AG08396 (cell line): ENCODE measurements at regions not wholly inside any gene's neighbourhood (a gene's known extent, or its start where the extent isn't known, plus 50 kb on each side); places are given as distances from the start of the nearest gene placed in this dataset.
A peak's percentile ranks its signal among the peaks of the same experiment; 100 is the strongest.

ENCODE experiments used
- DNase-seq: peaks from one replicate; pipeline ENCODE4 v3.0.0; 2012; ENCODE audit warnings: low spot score, mixed read lengths

DNA sequence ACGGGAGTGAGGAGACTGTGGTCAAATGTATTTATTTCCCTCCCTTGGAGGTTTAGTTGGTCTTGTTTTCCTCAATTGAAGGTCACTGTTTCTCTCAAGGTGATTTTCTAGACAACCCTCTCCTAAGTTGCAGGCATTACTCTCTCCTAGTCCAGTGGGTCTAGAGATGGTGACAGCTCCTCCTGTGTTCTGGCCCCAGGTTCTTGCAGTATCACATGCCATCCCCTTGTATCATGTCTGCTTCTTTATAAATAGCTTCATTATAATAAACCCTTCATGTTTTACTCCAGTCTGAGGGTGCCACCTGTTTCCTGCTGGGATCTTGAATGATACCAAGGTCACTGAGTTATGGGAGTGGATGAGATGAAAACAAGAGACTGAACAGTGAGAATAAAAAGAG, 208.0 kb upstream of the KCNN2 start:
- no peak for DNase-seq

DNA sequence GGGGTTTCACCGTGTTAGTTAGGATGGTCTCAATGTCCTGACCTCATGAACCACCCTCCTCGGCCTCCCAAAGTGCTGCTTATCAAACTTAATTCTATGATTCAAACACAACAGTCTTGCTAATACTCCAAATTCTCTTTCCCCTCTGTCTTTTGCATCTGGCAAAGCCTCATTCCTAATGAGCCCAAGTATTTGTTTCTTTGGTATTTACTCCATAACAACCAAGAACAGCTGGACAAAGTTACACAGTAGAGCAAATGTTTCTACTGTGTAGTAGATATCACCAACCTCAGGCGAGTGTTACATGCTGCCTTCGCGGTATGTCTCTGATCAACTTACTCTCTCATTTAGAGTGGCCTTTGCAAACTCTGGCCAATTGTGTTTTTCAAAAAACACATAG, 195.8 kb upstream of the KCNN2 start:
- peak; percentile 7 for DNase-seq

DNA sequence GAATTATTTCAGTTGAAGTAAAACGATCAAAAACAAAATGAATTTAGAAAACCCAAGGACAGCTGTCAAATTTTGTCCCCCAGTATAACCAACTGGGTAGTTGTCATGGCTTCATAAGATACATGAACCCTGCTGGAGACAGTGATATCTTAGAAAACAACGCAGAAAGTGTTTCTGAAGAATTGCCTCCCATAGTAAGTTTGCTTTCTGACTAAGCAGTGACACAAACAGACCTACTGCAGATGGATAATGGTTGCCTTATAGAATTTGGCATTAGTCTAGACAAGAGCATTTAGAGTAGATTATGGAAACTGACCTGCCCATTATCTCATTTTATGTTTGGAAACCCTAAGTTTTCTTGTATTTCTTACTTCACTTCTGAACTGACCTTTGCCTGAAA, 187.7 kb upstream of the KCNN2 start:
- no peak for DNase-seq

DNA sequence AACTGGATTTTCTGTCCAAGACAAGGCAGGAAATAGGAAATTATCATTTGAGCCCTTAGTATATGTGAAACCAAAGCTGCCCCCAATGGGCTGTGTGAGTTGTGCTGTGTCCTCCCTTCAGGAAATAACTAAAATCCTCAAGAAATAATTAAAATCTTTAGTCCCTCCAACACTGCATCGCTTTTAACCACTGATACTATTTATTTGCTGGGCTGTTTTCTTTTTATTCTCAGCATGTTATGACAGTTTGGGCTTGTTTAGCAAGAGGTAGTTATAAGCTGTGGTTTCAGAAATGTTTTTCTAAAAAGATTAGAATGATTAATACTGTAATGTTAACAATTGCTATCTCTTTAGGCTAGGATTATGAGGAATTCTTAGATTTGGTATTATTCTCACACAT, 187.0 kb upstream of the KCNN2 start:
- no peak for DNase-seq

DNA sequence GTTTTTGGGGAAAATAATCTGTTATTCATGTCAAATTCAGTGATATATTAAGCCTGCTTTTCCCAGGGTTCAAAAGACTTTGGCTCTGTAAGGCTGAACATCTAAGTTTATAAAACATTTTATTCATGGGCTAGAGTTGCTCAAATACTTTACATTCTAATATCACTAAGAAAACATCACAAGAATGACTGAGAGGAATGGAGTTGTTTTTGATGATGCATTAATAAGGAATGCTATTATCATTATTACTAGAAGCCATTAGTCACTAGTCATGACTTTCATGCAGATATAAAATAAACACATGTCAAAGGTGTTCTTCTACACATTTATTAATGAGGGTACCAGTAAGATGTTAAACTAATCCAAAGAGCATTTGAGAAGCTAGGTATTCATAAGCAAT, 185.5 kb upstream of the KCNN2 start:
- DNase-seq = no peak

DNA sequence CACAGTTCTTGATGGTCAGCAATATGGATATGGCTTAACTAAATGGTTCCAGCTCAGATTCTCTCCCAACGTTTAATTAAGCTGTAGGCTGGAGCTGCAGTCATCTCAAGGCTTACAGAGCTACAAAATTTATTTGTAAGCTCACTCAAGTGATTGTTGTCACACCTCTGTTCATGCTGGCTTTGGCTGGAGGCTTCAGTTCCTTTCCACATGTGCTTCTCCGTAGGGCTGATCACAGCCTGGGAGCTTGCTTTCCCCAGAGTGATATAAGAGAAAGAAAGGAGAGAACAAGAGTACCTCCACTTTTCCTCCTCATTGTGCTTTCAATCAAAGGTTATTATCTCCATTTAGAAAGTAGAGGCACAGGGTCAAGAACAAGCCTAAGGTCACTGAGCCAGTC, 182.7 kb upstream of the KCNN2 start:
- DNase-seq = no peak

DNA sequence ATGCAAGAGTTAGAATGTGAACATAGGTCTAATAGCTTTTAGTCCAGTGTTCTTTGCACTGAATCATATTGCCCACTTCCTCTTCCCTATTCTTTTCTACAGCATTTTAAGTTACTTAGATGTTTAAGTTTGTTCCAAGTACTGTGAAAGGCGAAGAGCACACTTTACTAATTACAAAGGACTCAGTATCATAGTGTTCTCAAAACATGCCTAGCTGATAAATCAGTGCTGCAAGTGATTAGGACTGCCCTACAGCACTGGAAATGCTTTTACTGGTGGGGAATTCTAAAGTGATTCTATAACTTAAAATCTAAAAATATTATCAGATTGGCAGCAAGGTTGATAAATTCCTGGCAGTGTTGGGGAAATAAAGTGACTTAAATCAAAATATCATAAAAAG, 177.9 kb upstream of the KCNN2 start:
- DNase-seq = no peak

DNA sequence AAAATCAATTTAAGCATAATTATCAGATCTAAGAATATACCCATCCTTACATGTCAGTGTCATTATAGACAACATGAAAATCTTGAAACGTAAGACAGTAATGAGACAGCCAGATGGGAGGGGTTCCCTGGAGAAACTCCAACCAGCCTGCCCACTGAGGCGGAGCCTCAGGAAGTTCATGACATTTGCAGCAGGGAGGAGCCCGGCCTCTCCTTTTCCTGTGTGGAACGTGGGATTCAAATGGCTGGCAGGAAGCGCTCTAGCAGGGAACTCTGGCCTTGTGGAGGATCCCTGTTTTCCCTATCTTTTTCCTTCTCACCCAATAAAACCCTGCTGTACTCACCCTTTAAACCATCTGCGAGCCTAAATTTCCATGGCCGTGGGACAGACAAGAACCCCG, 176.6 kb upstream of the KCNN2 start:
- DNase-seq = no peak

DNA sequence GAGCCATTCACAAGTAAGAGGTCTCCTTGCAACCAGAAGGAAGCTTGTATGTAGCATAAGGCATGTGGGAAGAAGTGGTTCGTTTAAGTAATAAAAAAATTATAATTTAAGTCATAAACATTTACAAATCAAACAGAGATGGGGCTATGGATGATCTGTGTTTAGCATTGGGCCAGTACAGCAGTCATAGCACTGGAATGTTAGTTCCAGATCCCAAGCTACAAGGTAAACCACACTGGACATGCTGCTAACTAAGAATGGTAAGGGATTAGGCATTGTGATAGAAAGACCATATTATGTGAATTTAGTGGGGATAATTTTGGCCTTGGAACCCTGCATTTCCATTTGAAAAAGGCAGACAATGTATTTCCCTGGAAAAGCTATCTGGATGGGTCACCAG, 170.4 kb upstream of the KCNN2 start:
- no peak for DNase-seq

DNA sequence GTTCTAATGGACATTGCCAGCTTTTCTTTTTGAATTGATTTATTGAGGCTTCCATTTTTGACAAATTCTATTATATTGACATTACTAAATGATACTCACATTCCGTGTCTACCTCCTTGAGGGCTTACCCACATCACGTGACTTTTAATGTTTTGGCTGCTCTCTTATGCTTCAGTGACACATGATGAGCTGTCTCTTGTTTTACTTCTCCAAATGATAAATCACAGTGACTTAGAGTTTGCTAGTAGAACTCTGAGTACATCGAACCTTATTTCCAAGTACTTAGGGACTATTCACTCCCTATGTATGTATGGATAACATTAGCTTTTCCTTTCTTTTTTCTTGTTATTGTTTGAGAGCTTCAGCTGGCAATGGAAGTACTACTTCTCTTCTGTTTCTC, 169.8 kb upstream of the KCNN2 start:
- DNase-seq = no peak

DNA sequence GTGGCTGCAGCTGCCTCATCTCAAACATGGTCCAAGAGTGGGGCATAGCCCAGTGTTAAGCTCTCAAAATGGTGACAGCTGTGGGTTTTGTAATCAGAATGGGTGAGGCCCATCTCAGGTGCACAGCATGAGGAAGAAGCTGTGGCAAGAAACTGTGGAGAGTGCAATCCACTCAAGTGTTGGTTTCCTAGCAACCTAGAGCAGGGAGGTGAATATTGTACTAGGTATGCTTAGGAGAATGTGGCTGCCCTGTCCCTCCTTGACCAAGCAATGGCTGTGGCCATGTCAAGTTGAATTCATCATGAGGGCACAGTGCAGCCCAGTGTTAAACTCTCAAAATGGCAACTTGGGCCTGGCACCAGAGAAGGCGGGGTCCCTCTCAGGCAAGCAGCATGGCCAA, 160.5 kb upstream of the KCNN2 start:
- no peak for DNase-seq

DNA sequence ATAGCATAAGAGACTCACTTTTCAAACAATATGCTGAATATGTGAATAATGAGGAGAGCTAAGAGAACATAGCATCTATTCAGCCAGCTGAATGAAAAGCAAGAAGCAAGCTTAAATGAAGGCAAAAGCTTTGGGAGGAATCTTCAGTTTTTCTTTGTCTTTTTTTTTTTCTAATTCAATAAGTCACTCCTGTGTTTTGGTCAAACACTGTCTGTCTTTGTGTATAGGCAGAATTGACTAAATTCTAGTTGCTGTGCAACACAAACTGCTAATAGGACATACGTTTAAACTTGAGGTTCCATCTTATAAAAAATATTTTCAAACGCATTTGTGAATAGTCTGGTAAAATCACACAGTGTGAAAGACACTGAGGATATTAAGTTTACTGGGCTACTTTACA, 156.9 kb upstream of the KCNN2 start:
- no peak for DNase-seq

DNA sequence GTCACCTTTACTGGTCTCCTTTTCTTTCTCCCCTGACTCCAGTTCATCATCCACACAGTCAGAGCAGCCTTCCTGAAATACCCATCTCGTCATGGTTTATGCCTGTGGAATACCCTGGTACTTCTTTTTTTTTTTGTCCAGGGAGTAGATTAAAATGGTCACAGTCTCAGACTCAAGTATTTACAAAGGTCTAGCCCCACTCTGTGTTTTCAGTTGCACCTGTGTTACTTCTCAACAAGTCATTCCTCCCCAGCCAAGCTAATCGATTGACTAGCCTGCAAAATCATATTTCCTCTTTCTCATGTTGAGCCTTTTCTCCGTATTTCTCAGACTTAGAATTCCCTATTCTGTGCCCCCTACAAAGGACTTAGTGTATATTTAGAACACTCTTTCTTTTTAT, 155.2 kb upstream of the KCNN2 start:
- DNase-seq = no peak

DNA sequence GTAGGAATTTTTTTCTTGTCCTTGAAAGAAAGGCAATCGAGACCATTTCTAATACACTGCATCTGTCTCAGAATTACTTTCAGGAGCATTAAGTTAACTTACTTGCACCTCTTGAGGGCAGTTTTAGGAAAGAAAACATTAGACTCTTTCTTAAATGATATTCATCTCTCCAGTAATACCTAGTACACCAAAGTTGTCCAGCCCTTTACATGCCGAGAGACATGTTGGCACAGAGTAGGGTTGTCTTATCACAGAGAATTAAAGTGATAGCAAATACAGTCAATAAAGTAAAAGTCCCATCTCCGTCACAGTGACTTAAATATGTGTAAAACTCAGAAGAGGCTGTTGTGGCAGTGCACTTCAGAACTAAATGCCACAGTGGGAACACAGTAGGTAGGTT, 154.3 kb upstream of the KCNN2 start:
- DNase-seq = no peak

DNA sequence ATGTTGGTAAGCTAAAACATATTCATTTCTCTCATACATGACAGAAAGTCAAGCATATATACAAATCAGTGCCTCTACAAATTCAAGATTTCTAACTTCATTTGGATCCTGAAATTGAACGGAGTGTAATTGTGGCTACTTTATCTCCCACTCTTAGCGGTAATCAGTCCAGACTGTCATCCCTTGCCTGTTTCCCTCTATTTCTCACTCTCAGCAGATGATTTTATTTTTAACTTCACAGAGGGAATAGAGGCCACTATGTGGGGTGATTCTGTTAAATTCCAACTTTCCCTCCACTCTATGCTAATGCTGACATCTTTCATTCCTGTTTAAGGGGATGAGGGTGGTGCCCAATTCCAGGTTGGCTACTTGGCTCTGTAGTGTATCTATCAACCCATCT, 153.8 kb upstream of the KCNN2 start:
- DNase-seq = no peak

DNA sequence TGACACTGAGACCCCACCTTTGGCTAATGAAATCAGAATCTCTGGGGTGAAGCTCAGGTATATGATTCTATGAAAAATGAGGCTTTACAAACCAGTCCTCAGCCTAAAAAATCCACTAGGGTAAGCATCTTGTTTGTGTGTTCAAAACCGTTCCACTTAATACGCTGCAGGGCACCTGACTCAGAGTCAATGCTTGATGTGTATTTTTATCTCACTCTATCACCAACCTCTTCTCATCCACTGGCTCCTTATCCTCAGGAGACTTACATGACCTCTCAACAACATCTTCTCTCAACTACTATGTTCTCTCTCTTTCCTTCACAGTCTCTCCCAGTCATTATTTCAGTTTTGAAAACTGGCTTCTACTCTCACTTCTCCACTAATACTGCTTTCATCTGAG, 153.3 kb upstream of the KCNN2 start:
- no peak for DNase-seq

DNA sequence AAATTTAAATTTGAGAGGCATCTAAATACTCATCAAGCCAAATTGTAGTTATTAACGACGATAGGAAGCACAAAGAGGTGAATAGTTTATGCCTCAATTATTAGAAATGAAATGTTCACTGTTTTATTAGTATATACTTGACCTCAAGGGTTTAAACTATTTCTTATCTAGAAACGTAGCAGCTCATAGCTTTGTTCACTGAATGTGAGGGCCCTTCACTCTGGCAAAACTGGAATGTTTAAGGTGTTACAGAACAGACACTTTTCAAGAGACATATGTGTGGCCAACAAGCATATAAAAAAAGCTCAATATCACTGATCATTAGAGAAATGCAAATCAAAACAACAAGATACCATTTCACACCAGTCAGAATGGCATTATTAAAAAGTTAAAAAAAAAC, 151.2 kb upstream of the KCNN2 start:
- DNase-seq = no peak

DNA sequence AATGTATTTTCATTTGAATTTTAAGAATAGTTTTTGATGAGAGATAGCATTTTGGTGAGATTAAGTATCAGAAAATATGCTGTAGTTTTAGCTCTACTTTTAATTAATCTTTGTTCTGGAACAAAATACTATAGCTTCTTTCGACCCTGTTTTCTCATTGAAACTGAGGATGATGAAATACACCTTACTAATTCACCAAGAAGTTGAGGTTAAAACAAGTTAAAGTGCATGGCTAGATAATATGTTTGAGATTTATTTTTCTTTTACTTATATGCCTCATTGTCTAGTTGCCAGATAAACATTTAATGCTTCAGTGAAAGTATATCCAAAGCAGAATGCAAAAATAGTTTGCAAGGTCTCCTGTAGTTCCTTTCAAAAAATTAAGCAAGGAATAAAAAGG, 140.1 kb upstream of the KCNN2 start:
- no peak for DNase-seq

DNA sequence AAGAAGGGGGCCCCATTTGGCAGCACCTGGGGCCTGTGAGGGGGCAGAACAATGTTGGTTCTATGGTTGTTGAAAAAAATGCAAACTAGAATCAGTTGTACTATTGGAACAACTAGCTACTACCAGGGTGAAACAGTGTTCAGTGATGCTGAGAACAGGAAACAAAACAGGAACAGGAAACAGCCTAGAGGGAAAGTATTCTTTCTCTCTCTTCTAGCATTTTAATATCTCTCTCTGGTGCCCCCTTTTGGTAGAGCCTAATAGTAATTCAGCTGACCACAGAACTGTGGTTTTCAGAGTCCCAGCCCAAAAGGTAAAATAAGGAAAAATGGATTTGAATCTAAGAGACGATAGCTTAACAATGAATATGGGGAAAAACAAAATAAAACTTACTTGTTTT, 138.0 kb upstream of the KCNN2 start:
- DNase-seq = no peak

DNA sequence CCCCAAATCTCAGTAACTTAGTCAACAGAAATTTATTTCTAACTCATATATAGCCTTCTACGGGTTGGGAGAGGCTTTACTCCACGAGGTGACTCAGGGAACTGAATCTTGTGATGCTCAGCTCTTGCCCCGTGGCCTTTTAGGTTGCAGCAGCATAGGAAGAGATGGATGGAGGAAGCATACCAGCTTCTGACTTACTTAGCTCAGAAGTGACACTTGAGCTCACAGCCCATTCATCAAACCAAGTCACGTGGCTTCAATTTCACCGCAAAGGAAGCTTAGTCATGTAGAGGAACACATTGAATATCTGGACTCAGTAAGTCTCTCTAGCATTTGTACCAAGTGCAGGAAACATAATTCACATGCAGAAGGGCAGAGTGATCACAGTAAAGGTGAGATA, 124.1 kb upstream of the KCNN2 start:
- DNase-seq = peak; percentile 4

DNA sequence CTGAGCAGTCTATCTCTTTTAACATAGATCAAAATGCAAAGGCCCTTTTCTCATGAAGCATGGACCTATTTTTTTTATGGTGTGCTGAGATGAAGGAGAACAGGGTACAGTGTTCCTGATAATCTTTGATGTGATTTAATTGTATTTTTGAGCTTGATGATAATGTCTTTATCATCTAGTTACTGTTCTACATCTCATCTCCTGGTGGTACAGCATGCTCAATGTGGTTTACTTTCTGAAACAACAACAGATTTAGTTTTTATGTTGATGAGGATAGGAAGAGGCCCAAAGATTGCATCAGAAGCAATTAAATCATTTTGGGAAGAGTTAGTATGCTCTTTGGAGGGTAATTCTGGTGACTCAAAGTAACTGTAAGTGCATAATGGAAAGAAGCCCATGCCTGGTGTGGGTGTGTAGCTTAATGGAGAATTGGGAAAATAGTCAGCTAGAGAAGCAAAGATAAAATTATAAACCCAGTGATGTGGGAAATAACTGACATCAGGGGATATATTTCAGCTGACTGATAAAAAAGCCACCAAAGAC, 123.0 kb upstream of the KCNN2 start:
- no peak for DNase-seq

DNA sequence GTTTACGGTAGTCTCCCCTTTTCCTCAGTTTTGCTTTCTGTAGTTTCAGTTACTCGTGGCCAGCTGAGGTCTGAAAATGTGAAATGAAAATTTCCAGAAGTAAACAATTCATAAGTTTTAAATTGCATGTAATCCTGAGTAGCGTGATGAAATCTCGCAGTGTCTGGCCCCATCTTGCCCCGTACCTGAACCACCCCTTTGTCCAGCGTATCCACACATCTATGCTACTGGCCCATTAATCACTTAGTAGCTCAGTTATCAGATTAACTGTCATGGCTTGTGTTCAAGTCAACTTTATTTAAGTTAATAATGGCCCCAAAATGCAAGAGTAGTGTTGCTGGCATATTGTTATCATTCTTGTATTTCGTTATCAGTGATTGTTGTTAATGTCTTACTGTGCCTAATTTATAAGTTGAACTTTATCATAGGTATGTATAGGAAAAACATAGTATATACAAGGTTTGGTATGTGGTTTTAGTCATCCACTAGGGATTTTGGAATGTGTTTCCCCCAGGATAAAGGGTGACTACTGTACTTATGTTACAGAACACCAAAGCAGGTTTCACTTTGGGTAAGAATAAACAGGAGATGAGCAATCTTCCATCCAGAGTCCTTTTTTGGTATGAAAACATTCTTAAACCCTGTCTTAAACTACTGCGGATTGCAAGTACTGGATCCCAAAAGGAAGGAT, 118.4 kb upstream of the KCNN2 start:
- DNase-seq = peak; percentile 16

DNA sequence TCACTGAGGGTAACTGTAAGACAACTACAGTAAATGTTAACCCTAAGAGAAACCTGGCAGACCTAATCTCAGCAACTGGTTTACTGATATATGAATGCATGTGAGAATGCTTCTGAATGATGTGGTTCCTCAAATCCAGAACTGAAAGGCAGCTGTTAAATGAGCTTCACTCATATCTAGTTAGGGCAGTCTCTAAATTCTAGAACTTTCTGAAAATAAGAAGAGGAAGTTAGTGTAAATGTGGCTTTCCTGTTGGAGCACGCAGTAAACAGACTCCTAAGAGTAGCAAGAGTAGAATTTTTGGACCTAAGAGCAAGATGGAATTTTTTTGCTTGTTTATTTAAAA, 117.9 kb upstream of the KCNN2 start:
- no peak for DNase-seq

DNA sequence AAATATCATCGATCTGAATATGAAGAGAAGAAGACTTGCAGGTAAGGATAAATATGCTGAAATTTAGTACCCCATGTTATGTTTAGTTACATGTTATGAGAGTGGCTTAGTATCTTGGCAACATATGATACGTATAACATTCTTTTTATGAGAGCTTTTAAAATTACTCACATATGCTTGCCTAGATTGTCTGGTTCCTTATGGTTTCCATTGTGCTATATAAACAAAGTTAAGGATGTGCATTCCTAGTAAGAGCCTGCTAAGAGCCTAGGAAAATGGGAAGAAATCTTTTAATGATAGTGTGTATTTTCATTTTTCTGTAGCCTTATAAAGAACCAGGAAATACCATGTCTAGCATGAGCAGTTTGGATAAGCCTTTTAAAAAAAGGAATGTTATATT, 112.0 kb upstream of the KCNN2 start:
- no peak for DNase-seq

DNA sequence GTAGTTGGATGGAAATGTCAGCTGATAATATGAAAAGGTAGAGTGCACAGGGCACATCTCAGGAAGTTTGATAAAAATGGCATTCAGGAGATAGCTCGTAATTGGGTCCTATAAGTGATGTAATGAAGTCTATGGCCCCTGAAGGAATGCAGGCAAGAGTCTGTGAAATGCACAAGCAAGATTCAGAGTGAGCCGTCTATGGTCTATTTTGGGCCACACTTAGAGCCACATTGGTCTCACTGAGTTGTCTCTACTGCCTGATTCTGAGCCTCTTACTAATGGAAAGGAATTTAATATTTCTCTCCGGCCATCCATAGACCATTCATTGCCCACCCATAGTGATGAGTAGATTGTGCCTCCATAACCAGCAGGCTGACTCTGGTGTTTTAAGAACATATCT, 111.3 kb upstream of the KCNN2 start:
- no peak for DNase-seq
